Effector memory CD8-positive, alpha-beta T cell (primary cell): ENCODE measurements at regions not wholly inside any gene's neighbourhood (a gene's known extent, or its start where the extent isn't known, plus 50 kb on each side); places are given as distances from the start of the nearest gene placed in this dataset.
"Not testable (repeated sequence)": the region's sequence is repeated elsewhere in the genome, so short reads cannot be mapped to it uniquely, and the experiment has no call there.

Experiments
- ATAC-seq: fragments of 150-1000 bp; cut with Tn5 transposase; replicated peaks from 2 replicates; pipeline ENCODE4 v1.10.0; 2021; ENCODE audit warnings: mild to moderate bottlenecking, moderate library complexity
- DNase-seq, 3 experiments: peaks; one replicate each; pipeline ENCODE4 v3.0.0; 2021
- H3K27ac Mint-ChIP-seq, 2 donors: one replicate each; pipeline ENCODE4 v1.8.0; 2022; ENCODE audit warnings: mild to moderate bottlenecking in 2 of 2, mixed read lengths in 2 of 2, moderate library complexity in 2 of 2
- H3K27me3 Mint-ChIP-seq, 2 donors: one replicate each; pipeline ENCODE4 v1.8.0; 2022; ENCODE audit warnings: mixed read lengths in 2 of 2
- H3K36me3 Mint-ChIP-seq: one replicate; pipeline ENCODE4 v1.8.0; 2022; ENCODE audit warnings: mild to moderate bottlenecking, moderate library complexity, mixed read lengths; ENCODE audit not compliant: insufficient read depth
- H3K4me1 Mint-ChIP-seq, 2 donors: one replicate each; pipeline ENCODE4 v1.8.0; 2022; ENCODE audit warnings: low read depth in 2 of 2, mixed read lengths in 2 of 2
- H3K4me3 Mint-ChIP-seq, 2 donors: one replicate each; pipeline ENCODE4 v1.8.0; 2022; ENCODE audit warnings: mild to moderate bottlenecking in 2 of 2, mixed read lengths in 2 of 2, moderate library complexity in 2 of 2
- H3K9me3 Mint-ChIP-seq, 2 donors: one replicate each; pipeline ENCODE4 v1.8.0; 2022; ENCODE audit warnings: mixed read lengths in 2 of 2

DNA sequence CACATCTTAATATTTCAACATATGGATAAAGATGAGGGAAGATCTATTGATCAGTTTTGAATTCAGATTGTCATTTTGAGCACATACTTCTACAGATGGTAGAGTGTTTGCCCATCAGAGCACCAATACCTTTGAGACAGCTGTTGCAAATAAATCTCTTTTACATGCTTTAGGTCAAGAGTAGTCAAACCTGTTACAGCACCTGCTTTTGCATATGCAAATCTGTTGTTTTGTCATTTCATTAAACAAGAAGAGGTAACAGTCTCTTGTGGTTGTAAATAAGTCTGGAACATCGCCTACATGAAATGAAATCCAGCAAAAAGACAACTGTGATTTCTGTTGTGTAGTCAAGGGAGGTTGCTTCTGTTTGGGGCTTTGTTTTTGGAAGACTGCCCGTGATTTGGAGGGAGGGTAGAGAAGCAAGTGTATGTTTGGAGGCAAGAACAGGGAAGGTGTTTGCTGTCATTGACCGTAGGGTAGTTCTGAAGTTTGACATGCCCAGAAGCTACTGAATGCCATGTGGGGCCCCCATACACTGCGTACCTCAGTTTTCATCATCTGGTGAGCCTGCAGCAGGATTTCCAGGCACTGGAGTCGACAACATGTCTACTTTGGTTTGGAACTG, 233.6 kb upstream of the PPP1R3A start:
- no peaks in the 10 kb centered on the region for H3K4me1 Mint-ChIP-seq
- peaks cover 0 to 4% of the 10 kb centered on the region in 2 donors for H3K9me3 Mint-ChIP-seq
- H3K36me3 Mint-ChIP-seq: no peaks in the 10 kb centered on the region
- no peaks in the 10 kb centered on the region for H3K27me3 Mint-ChIP-seq
- no peak overlapping the region for H3K27ac Mint-ChIP-seq
- ATAC-seq (no peak), DNase-seq (no peak)
- no peak overlapping the region for H3K4me3 Mint-ChIP-seq

GRCh38 chr7:114151777-114152176, 233.0 kb upstream of the PPP1R3A start:
- Mint-ChIP-seq H3K4me3 (no peak overlapping the region), H3K4me1 (no peaks in the 10 kb centered on the region), H3K27me3 (no peaks in the 10 kb centered on the region), H3K9me3 (peaks cover 0 to 1% of the 10 kb centered on the region in 2 donors), H3K36me3 (no peaks in the 10 kb centered on the region), H3K27ac (no peak overlapping the region)
- no peak for ATAC-seq
- no peak for DNase-seq

DNA sequence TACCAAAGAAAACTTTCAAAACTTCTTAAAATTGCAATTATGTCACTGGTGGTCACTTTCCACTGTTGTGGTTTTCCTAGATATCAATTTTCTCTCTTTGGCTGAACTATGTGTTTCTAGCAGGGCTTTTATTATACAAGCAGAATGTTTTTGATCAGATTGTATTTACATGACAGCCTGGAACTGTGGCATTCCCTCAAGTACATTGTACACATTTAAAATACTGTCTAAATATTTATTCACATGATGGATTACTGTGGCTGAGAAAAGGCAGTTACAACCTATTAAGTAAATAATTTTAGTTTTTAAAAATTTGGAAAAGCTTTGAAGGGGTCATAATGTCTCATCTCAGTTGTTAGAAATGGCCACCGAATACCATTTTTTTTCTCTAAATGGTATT, 231.9 kb upstream of the PPP1R3A start:
- Mint-ChIP-seq H3K36me3 (no peaks in the 10 kb centered on the region), H3K9me3 (peaks cover 0 to 1% of the 10 kb centered on the region in 2 donors), H3K27ac (no peak overlapping the region), H3K4me1 (no peaks in the 10 kb centered on the region), H3K4me3 (no peak overlapping the region), H3K27me3 (no peaks in the 10 kb centered on the region)
- ATAC-seq (no peak), DNase-seq (no peak)

- Mint-ChIP-seq H3K9me3 (peaks cover 0 to 1% of the 10 kb centered on the region in 2 donors), H3K27me3 (no peaks in the 10 kb centered on the region), H3K27ac (no peak overlapping the region), H3K4me1 (no peaks in the 10 kb centered on the region), H3K4me3 (no peak overlapping the region), H3K36me3 (no peaks in the 10 kb centered on the region)
- ATAC-seq (no peak), DNase-seq (no peak)
Observed at GRCh38 chr7:114148779-114149178, 230.0 kb upstream of the PPP1R3A start.

- Mint-ChIP-seq H3K9me3 (no peaks in the 10 kb centered on the region), H3K36me3 (no peaks in the 10 kb centered on the region)
Observed at GRCh38 chr7:114141415-114141814, 222.6 kb upstream of the PPP1R3A start.

GRCh38 chr7:114140561-114140960, 221.8 kb upstream of the PPP1R3A start:
- Mint-ChIP-seq H3K27me3 (no peaks in the 10 kb centered on the region), H3K4me1 (no peaks in the 10 kb centered on the region), H3K9me3 (no peaks in the 10 kb centered on the region), H3K27ac (no peak overlapping the region), H3K36me3 (no peaks in the 10 kb centered on the region), H3K4me3 (no peak overlapping the region)
- DNase-seq (no peak), ATAC-seq (no peak)

More at GRCh38 chr7:114141415-114141814, 222.6 kb upstream of the PPP1R3A start:
- no peak overlapping the region for H3K27ac Mint-ChIP-seq
- H3K27me3 Mint-ChIP-seq: no peaks in the 10 kb centered on the region
- no peak for ATAC-seq
- H3K4me3 Mint-ChIP-seq: no peak overlapping the region
- DNase-seq: no peak
- H3K4me1 Mint-ChIP-seq: no peaks in the 10 kb centered on the region

GRCh38 chr7:114139690-114140089, 220.9 kb upstream of the PPP1R3A start:
- not testable (repeated sequence) for H3K9me3 Mint-ChIP-seq, H3K27ac Mint-ChIP-seq, ATAC-seq, H3K4me3 Mint-ChIP-seq, DNase-seq, H3K4me1 Mint-ChIP-seq, H3K27me3 Mint-ChIP-seq, H3K36me3 Mint-ChIP-seq

DNA sequence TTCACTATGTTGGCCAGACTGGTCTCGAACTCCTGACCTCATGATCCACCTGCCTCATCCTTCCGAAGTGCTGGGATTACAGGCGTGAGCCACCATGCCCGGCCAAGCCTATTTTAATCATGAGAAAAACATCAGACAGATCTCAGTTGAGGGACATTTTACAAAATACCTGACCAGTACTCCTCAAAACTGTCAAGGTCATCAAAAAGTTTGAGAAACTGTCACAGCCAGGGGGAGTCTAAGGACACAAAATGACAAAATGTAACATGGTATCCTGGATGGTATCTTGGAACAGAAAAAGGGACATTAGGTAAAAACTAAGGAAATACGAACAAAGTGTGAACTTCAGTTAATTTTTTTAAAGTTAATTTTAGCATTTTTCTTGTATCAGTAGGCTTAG, 219.8 kb upstream of the PPP1R3A start:
- no peak overlapping the region for H3K4me3 Mint-ChIP-seq
- H3K9me3 Mint-ChIP-seq: no peaks in the 10 kb centered on the region
- H3K27ac Mint-ChIP-seq: no peak overlapping the region
- no peaks in the 10 kb centered on the region for H3K4me1 Mint-ChIP-seq
- no peaks in the 10 kb centered on the region for H3K36me3 Mint-ChIP-seq
- no peaks in the 10 kb centered on the region for H3K27me3 Mint-ChIP-seq
- ATAC-seq (no peak), DNase-seq (no peak)

- Mint-ChIP-seq H3K4me1 (no peaks in the 10 kb centered on the region), H3K36me3 (no peaks in the 10 kb centered on the region), H3K9me3 (no peaks in the 10 kb centered on the region), H3K4me3 (no peak overlapping the region), H3K27ac (no peak overlapping the region), H3K27me3 (no peaks in the 10 kb centered on the region)
- DNase-seq (no peak), ATAC-seq (no peak)
Observed at GRCh38 chr7:114133717-114134116, 214.9 kb upstream of the PPP1R3A start.

GRCh38 chr7:114130866-114131265, 212.1 kb upstream of the PPP1R3A start:
- H3K27me3 Mint-ChIP-seq: no peaks in the 10 kb centered on the region
- no peaks in the 10 kb centered on the region for H3K4me1 Mint-ChIP-seq
- no peak overlapping the region for H3K27ac Mint-ChIP-seq
- DNase-seq (no peak), ATAC-seq (no peak)
- no peak overlapping the region for H3K4me3 Mint-ChIP-seq
- no peaks in the 10 kb centered on the region for H3K9me3 Mint-ChIP-seq
- no peaks in the 10 kb centered on the region for H3K36me3 Mint-ChIP-seq

- Mint-ChIP-seq H3K9me3 (no peaks in the 10 kb centered on the region), H3K4me1 (no peaks in the 10 kb centered on the region), H3K36me3 (no peaks in the 10 kb centered on the region), H3K27me3 (no peaks in the 10 kb centered on the region), H3K4me3 (no peak overlapping the region), H3K27ac (no peak overlapping the region)
- no peak for DNase-seq
- ATAC-seq: no peak
Observed at GRCh38 chr7:114128880-114129279, 210.1 kb upstream of the PPP1R3A start.

- no peak for ATAC-seq
- DNase-seq: no peak
- H3K9me3 Mint-ChIP-seq: no peaks in the 10 kb centered on the region
- H3K27ac Mint-ChIP-seq: no peak overlapping the region
- H3K4me3 Mint-ChIP-seq: no peak overlapping the region
- no peaks in the 10 kb centered on the region for H3K27me3 Mint-ChIP-seq
- no peaks in the 10 kb centered on the region for H3K36me3 Mint-ChIP-seq
- H3K4me1 Mint-ChIP-seq: no peaks in the 10 kb centered on the region
Observed at GRCh38 chr7:114126095-114126494, 207.3 kb upstream of the PPP1R3A start.

GRCh38 chr7:114112806-114113205, 194.0 kb upstream of the PPP1R3A start:
- Mint-ChIP-seq H3K36me3 (no peaks in the 10 kb centered on the region), H3K27ac (no peak overlapping the region), H3K4me3 (no peak overlapping the region), H3K27me3 (no peaks in the 10 kb centered on the region), H3K4me1 (no peaks in the 10 kb centered on the region), H3K9me3 (no peaks in the 10 kb centered on the region)
- ATAC-seq (no peak), DNase-seq (no peak)

- H3K9me3 Mint-ChIP-seq: no peaks in the 10 kb centered on the region
- H3K27me3 Mint-ChIP-seq: no peaks in the 10 kb centered on the region
- no peak overlapping the region for H3K27ac Mint-ChIP-seq
- H3K4me3 Mint-ChIP-seq: no peak overlapping the region
- H3K36me3 Mint-ChIP-seq: no peaks in the 10 kb centered on the region
- DNase-seq: no peak
- no peaks in the 10 kb centered on the region for H3K4me1 Mint-ChIP-seq
- ATAC-seq: no peak
Observed at GRCh38 chr7:114110666-114111065, 191.9 kb upstream of the PPP1R3A start.

DNA sequence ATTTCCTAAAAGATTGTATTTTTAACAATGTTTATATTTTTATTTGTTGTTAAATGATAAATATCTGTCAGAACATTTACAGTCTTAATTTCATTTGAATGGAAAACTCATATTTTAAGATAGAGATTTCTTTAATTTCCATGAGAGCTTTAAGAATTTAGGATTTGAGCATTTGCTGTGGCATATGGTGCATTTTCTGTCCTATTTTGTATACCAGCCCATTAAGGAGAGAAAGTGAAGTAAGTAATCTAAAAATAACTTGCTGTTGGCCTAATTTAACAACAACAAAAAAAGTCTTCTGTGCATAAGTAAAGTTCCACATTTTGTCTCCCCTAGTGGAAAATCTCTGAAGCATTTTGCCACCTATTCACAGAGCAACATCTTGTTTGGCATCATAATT, 190.9 kb upstream of the PPP1R3A start:
- no peak for ATAC-seq
- H3K27ac Mint-ChIP-seq: no peak overlapping the region
- H3K9me3 Mint-ChIP-seq: no peaks in the 10 kb centered on the region
- no peak overlapping the region for H3K4me3 Mint-ChIP-seq
- H3K4me1 Mint-ChIP-seq: no peaks in the 10 kb centered on the region
- H3K36me3 Mint-ChIP-seq: no peaks in the 10 kb centered on the region
- no peaks in the 10 kb centered on the region for H3K27me3 Mint-ChIP-seq
- DNase-seq: no peak
